ENCODE measurements at regions not wholly inside any gene's neighbourhood (a gene's known extent, or its start where the extent isn't known, plus 50 kb on each side); places are given as distances from the start of the nearest gene placed in this dataset.

DNA sequence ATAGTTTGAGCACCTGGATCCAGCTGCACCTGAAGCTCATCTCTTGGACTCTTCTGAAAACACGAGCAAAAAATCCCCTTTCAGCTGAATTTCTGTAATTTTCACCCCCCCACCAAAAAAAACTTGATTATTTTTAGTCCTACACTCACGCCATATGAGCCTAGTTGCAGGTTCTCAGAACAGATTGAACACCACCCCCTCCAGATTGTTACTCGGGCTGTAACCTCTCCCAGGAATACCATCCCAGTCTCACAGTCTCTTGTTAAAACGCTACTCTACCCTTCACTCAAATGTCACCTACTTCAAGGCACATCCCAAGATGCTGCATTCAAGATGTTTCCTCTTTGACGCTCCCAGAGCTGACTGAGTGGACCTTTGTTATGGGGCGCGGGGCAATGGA is 96.3 kb upstream of the PRDM11 start:
- Mint-ChIP-seq H3K9me3 (ENCODE audit: low read depth) (no peaks in the 10 kb centered on the region), H3K36me3 (ENCODE audit: low read depth) (peaks cover 1% of the 10 kb centered on the region), H3K27ac (ENCODE audit: unreplicated experiment) (no peak overlapping the region), H3K27me3 (ENCODE audit: low read depth) (peaks cover 7% of the 10 kb centered on the region), H3K4me1 (ENCODE audit: low read depth) (peaks cover 11% of the 10 kb centered on the region), H3K4me3 (ENCODE audit: unreplicated experiment) (no peak overlapping the region)
- no peak for TF ChIP-seq CTCF (IDR thresholded peaks at IDR 0.05)
- DNase-seq (ENCODE audit: low spot score) = no peak

DNA sequence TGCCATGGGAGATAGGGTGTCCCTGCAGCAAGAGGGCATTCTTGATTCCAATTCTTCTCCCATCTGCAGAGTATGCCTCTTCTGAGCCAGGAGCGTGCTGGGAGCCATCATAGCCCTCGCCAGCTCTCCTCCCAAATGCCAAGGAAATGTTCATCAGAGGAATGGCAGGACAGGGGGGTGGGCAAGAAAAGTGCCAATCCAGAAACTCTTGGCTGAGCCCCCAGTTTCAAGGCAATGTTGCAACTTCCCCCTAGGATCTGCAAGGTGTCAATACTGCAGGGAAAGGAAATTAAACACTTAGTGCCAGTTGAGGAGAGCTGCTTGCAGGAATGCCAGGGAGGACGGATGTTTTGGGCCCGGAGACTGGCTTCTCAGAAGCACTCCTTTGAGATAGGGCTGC is 94.8 kb upstream of the PRDM11 start:
- peaks cover 7% of the 10 kb centered on the region for H3K27me3 Mint-ChIP-seq (ENCODE audit: low read depth)
- no peak for DNase-seq (ENCODE audit: low spot score)
- TF ChIP-seq CTCF (IDR thresholded peaks at IDR 0.05) = no peak
- H3K4me1 Mint-ChIP-seq (ENCODE audit: low read depth) = peaks cover under 1% of the 10 kb centered on the region
- H3K4me3 Mint-ChIP-seq (ENCODE audit: unreplicated experiment) = no peak overlapping the region
- H3K36me3 Mint-ChIP-seq (ENCODE audit: low read depth) = no peaks in the 10 kb centered on the region
- no peaks in the 10 kb centered on the region for H3K9me3 Mint-ChIP-seq (ENCODE audit: low read depth)
- H3K27ac Mint-ChIP-seq (ENCODE audit: unreplicated experiment) = no peak overlapping the region

DNA sequence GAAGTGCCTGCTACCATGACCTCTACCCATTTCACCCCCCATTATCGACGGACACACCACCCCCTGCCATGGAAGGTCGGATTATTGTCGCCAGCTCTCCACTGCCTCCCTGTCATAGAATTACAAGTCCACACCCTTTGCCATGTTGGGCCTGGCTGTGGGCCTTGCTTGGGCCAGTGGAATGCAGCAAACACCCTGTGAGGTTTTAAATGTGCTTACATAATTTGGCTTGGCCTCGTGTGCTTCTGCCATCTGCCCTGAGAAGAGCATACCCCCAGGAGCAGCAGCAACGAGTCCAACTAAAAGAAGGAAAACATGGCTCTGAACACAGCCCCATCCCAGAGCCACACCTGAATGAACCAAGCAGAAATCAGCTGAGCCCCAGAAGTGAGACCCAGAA is 94.1 kb upstream of the PRDM11 start:
- Mint-ChIP-seq H3K4me1 (ENCODE audit: low read depth) (no peaks in the 10 kb centered on the region), H3K27ac (ENCODE audit: unreplicated experiment) (no peak overlapping the region), H3K9me3 (ENCODE audit: low read depth) (no peaks in the 10 kb centered on the region), H3K36me3 (ENCODE audit: low read depth) (no peaks in the 10 kb centered on the region), H3K4me3 (ENCODE audit: unreplicated experiment) (no peak overlapping the region), H3K27me3 (ENCODE audit: low read depth) (peaks cover 7% of the 10 kb centered on the region)
- no peak for DNase-seq (ENCODE audit: low spot score)
- TF ChIP-seq CTCF (IDR thresholded peaks at IDR 0.05) = no peak

DNA sequence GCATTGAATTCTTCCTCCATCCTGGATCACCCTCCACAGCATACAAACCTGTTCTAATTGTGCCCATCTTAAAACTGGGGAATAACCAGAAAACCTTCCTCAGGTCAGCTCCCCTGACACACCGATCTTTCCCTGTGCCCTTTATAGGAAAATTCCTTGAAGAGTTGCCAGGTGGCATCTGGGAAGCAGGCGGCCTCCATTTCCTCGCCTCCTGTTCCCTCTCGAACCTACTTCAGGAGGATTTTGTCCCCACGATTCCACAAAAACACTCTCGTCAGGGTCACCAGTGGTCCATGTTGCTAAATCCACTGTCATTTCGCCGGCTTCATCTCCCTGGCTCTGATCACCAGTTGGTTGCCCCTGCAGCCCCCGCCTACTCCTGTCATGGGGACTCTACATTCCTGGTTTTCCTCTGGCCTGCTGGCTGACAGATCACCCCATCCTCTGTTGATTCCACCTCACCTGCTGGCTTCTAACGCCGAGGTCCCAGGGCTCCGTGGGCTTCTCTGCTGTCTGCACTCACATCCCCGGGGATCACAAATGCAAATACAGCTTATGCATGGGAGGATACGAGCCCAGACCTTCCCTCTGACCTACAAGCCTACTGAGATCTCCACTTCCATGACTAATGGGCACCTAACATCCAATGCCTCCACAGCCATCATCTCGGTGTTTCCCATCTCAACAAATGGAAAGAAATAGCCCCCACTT is 92.5 kb upstream of the PRDM11 start:
- TF ChIP-seq CTCF (IDR thresholded peaks at IDR 0.05) = no peak

DNA sequence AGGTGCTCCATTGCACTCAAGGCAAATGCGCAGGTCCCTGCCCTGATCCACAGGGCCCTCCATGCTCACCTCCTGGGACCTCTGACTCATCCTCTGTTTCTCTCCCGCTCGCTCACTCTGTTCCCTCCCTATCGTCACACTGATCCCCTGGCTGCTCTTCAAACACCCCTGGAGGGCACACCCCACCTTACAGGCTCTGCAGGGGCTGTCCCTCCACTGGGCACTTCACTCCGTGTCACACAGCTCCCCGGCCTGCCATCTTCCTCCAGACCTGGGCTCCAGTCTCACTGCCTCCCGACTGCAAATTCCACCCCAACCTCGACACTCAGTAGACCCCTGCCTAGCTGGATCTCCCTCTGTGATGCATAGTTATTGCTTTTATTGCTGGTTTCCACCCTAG is 91.5 kb upstream of the PRDM11 start:
- H3K27me3 Mint-ChIP-seq (ENCODE audit: low read depth) = peaks cover 8% of the 10 kb centered on the region
- H3K27ac Mint-ChIP-seq (ENCODE audit: unreplicated experiment) = no peak overlapping the region
- H3K4me3 Mint-ChIP-seq (ENCODE audit: unreplicated experiment) = no peak overlapping the region
- H3K36me3 Mint-ChIP-seq (ENCODE audit: low read depth) = no peaks in the 10 kb centered on the region
- H3K4me1 Mint-ChIP-seq (ENCODE audit: low read depth) = peaks cover 6% of the 10 kb centered on the region
- DNase-seq (ENCODE audit: low spot score) = no peak
- no peak for TF ChIP-seq CTCF (IDR thresholded peaks at IDR 0.05)
- no peaks in the 10 kb centered on the region for H3K9me3 Mint-ChIP-seq (ENCODE audit: low read depth)

More for the DNA sequence above, 92.5 kb upstream of the PRDM11 start:
- peaks cover 6% of the 10 kb centered on the region for H3K4me1 Mint-ChIP-seq (ENCODE audit: low read depth)
- H3K27ac Mint-ChIP-seq (ENCODE audit: unreplicated experiment) = no peak overlapping the region
- peaks cover 7% of the 10 kb centered on the region for H3K27me3 Mint-ChIP-seq (ENCODE audit: low read depth)
- no peak for DNase-seq (ENCODE audit: low spot score)
- no peaks in the 10 kb centered on the region for H3K9me3 Mint-ChIP-seq (ENCODE audit: low read depth)
- H3K4me3 Mint-ChIP-seq (ENCODE audit: unreplicated experiment) = no peak overlapping the region
- H3K36me3 Mint-ChIP-seq (ENCODE audit: low read depth) = no peaks in the 10 kb centered on the region
